GM23248 (cell line): ENCODE measurements at regions not wholly inside any gene's neighbourhood (a gene's known extent, or its start where the extent isn't known, plus 50 kb on each side); places are given as distances from the start of the nearest gene placed in this dataset.

Experiments used
- EZH2 ChIP-seq: fragments of 200-600 bp; sonication (generic); IDR thresholded peaks from 2 replicates; pipeline ENCODE4 v1.6.1; 2018; ENCODE audit warnings: antibody characterized with exemption, mild to moderate bottlenecking; ENCODE audit not compliant: insufficient read depth, poor library complexity, severe bottlenecking
- EZH2phosphoT487 ChIP-seq: fragments of 200-600 bp; sonication (generic); IDR thresholded peaks from 2 replicates; pipeline ENCODE4 v1.6.1; 2018; ENCODE audit warnings: antibody characterized with exemption, moderate library complexity, mild to moderate bottlenecking, low read depth; ENCODE audit not compliant: insufficient read depth

DNA sequence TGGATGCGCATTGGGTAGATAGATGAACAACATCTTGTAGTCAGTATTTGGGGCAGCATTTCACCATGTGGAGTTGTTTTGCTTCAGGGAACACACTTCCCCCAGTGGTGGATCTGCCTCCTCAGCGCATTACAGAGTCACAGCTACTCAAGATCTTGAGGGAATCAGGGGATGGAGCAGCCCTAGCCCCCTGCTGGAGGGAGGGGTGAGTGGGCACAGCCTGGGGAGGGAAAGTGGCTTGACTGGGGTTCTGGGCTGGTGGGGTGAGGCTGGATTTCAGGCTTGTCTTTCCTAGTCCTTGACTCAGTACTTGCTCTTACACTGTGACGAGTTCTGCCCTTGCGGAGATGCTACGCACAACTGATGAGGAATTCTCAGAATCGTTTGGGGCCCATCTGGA lies 271.0 kb upstream of the HS6ST1 start:
- TF ChIP-seq EZH2 (no peak), EZH2phosphoT487 (no peak)
